Upper lobe of right lung (tissue), 1 donor: ENCODE measurements at regions not wholly inside any gene's neighbourhood (a gene's known extent, or its start where the extent isn't known, plus 50 kb on each side); places are given as distances from the start of the nearest gene placed in this dataset.
"Not testable (repeated sequence)": the region's sequence is repeated elsewhere in the genome, so short reads cannot be mapped to it uniquely, and the experiment has no call there.

Experiments used
- ATAC-seq: fragments of 200-7000 bp; cut with Tn5 transposase; one replicate; pipeline ENCODE4 v1.9.1; 2020; ENCODE audit warnings: mild to moderate bottlenecking, moderate library complexity
- DNase-seq: peaks from one replicate; pipeline ENCODE4 v3.0.0-alpha.2; 2020
- H3K27ac ChIP-seq: fragments of 200-600 bp; one replicate; pipeline ENCODE4 v1.8.0; 2022
- H3K27me3 ChIP-seq: fragments of 200-600 bp; one replicate; pipeline ENCODE4 v1.8.0; 2022; ENCODE audit warnings: mild to moderate bottlenecking
- H3K36me3 ChIP-seq: fragments of 200-600 bp; one replicate; pipeline ENCODE4 v1.8.0; 2022
- H3K4me1 ChIP-seq: fragments of 200-600 bp; one replicate; pipeline ENCODE4 v1.8.0; 2022
- H3K4me3 ChIP-seq: fragments of 200-600 bp; one replicate; pipeline ENCODE4 v1.8.0; 2022; ENCODE audit warnings: mild to moderate bottlenecking
- H3K9me3 ChIP-seq: fragments of 200-600 bp; one replicate; pipeline ENCODE4 v1.8.0; 2022
- CTCF ChIP-seq: fragments of 200-600 bp; IDR thresholded peaks from one replicate; pipeline ENCODE4 v1.8.0; 2022; ENCODE audit warnings: antibody characterized with exemption
- intact Hi-C: fragments of 100-400 bp; cut with DNase I; formaldehyde crosslinking; loops from one replicate; pipeline ENCODE4 v1.11.0; 2022
- donor health status: DM: no; HTN: yes; CAD: no; lungs with severe emphysema.

GRCh38 chr5:125065741-125066140, 319.3 kb upstream of the ZNF608 start:
- intact Hi-C loops: no loop called here
- Histone ChIP-seq H3K27me3 (no peaks in the 10 kb centered on the region), H3K4me1 (no peaks in the 10 kb centered on the region), H3K36me3 (no peaks in the 10 kb centered on the region), H3K4me3 (no peak overlapping the region), H3K27ac (no peak overlapping the region), H3K9me3 (no peaks in the 10 kb centered on the region)
- no peak for TF ChIP-seq CTCF
- ATAC-seq (no peak), DNase-seq (no peak)

- Histone ChIP-seq H3K27me3 (no peaks in the 10 kb centered on the region), H3K36me3 (no peaks in the 10 kb centered on the region), H3K4me1 (no peaks in the 10 kb centered on the region), H3K27ac (no peak overlapping the region), H3K9me3 (no peaks in the 10 kb centered on the region), H3K4me3 (no peak overlapping the region)
- ATAC-seq (no peak), DNase-seq (no peak)
- intact Hi-C loops: no loop called here
- TF ChIP-seq CTCF: no peak
These were observed 324.5 kb upstream of the ZNF608 start for GRCh38 chr5:125070961-125071360.

- no peak overlapping the region for H3K27ac ChIP-seq
- no peaks in the 10 kb centered on the region for H3K36me3 ChIP-seq
- no peaks in the 10 kb centered on the region for H3K9me3 ChIP-seq
- TF ChIP-seq CTCF: no peak
- no peaks in the 10 kb centered on the region for H3K4me1 ChIP-seq
- H3K27me3 ChIP-seq: no peaks in the 10 kb centered on the region
- DNase-seq (no peak), ATAC-seq (no peak)
- H3K4me3 ChIP-seq: no peak overlapping the region
- intact Hi-C loops: no loop called here
These were observed 326.7 kb upstream of the ZNF608 start for GRCh38 chr5:125073090-125073489.

GRCh38 chr5:125075567-125075966, 329.1 kb upstream of the ZNF608 start:
- ATAC-seq (no peak), DNase-seq (no peak)
- Histone ChIP-seq H3K27me3 (no peaks in the 10 kb centered on the region), H3K4me1 (no peaks in the 10 kb centered on the region), H3K4me3 (no peak overlapping the region), H3K36me3 (no peaks in the 10 kb centered on the region), H3K9me3 (no peaks in the 10 kb centered on the region), H3K27ac (no peak overlapping the region)
- intact Hi-C loops: no loop called here
- TF ChIP-seq CTCF: no peak

GRCh38 chr5:125079028-125079427, 332.6 kb upstream of the ZNF608 start:
- H3K27ac ChIP-seq, ATAC-seq, H3K27me3 ChIP-seq, H3K4me3 ChIP-seq, intact Hi-C loops, H3K9me3 ChIP-seq, DNase-seq, H3K36me3 ChIP-seq, H3K4me1 ChIP-seq: not testable (repeated sequence)

- DNase-seq (no peak), ATAC-seq (no peak)
- H3K4me3 ChIP-seq: no peak overlapping the region
- intact Hi-C loops: no loop called here
- H3K36me3 ChIP-seq: no peaks in the 10 kb centered on the region
- H3K27me3 ChIP-seq: no peaks in the 10 kb centered on the region
- no peak for TF ChIP-seq CTCF
- H3K9me3 ChIP-seq: no peaks in the 10 kb centered on the region
- no peak overlapping the region for H3K27ac ChIP-seq
- no peaks in the 10 kb centered on the region for H3K4me1 ChIP-seq
These were observed 334.7 kb upstream of the ZNF608 start for GRCh38 chr5:125081101-125081500.
